Adrenal gland (tissue), 5 donors: ENCODE measurements at regions not wholly inside any gene's neighbourhood (a gene's known extent, or its start where the extent isn't known, plus 50 kb on each side); places are given as distances from the start of the nearest gene placed in this dataset.

Source experiments
- CTCF ChIP-seq, 6 experiments: fragments of 450-650 bp in 4 of 6; fragments of 200-600 bp in 2 of 6; sonication (generic) in 1 of 6; IDR thresholded peaks; 1 replicate in 5 of 6; 2 replicates in 1 of 6; pipeline versions ENCODE4 v1.5.1 to v1.8.0; 2016 to 2021; ENCODE audit warnings: antibody characterized with exemption in 6 of 6, mild to moderate bottlenecking in 2 of 6, moderate library complexity in 1 of 6
- POLR2A ChIP-seq, 2 donors: fragments of 450-650 bp; IDR thresholded peaks; one replicate each; pipeline ENCODE4 v1.6.1; 2017; ENCODE audit warnings: antibody characterized with exemption in 2 of 2, mild to moderate bottlenecking in 2 of 2, moderate library complexity in 1 of 2
- donor health status: DM: no; HTN: no; CAD: no.

- TF ChIP-seq POLR2A (IDR thresholded peaks at IDR 0.05) (no peak), CTCF (IDR thresholded peaks at IDR 0.05) (no peak)
These were observed 213.7 kb downstream of the ZIC5 start for GRCh38 chr13:99757756-99758459.
